ENCODE measurements at regions not wholly inside any gene's neighbourhood (a gene's known extent, or its start where the extent isn't known, plus 50 kb on each side); places are given as distances from the start of the nearest gene placed in this dataset.

DNA sequence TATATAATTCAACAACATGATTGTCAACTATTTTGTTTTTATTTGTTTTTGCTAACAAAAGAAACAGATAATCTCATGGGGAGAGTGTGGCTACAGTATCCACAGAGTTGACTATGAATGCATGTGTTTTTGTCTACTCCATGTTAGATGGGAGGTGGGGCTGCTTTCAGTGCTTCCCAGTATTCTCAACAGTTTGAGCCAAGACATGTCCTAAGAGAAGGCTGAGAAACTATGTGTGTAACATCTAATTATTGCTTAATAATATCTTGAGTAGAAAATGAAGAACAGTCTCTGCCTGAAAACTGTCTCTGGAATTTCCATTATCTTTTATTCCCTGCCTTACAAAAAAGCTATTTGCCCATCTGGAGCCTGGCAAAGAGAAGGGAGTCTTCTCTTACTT lies 178.8 kb upstream of the MMADHC start:
- POLR2A ChIA-PET, result no interaction called here
- H3K27ac ChIP-seq (ENCODE audit: low read length), result peak overlapping the region; percentile 88; the same call in 1 of the 2 replicates
- TF ChIP-seq SIN3A (IDR thresholded peaks at IDR 0.05; ENCODE audit: borderline replicate concordance, insufficient read depth, low read depth, low read length) (no peak), TCF7L2 (IDR thresholded peaks at IDR 0.05; ENCODE audit: low read depth, low read length) (no peak), POLR2AphosphoS5 (IDR thresholded peaks at IDR 0.05; ENCODE audit: low read depth, low read length) (no peak), REST (IDR thresholded peaks at IDR 0.05; ENCODE audit: insufficient read depth in 1 of 2, low read depth in 2 of 2, low read length in 1 of 2) (no peak)
- TF ChIP-seq, protein P1, sequence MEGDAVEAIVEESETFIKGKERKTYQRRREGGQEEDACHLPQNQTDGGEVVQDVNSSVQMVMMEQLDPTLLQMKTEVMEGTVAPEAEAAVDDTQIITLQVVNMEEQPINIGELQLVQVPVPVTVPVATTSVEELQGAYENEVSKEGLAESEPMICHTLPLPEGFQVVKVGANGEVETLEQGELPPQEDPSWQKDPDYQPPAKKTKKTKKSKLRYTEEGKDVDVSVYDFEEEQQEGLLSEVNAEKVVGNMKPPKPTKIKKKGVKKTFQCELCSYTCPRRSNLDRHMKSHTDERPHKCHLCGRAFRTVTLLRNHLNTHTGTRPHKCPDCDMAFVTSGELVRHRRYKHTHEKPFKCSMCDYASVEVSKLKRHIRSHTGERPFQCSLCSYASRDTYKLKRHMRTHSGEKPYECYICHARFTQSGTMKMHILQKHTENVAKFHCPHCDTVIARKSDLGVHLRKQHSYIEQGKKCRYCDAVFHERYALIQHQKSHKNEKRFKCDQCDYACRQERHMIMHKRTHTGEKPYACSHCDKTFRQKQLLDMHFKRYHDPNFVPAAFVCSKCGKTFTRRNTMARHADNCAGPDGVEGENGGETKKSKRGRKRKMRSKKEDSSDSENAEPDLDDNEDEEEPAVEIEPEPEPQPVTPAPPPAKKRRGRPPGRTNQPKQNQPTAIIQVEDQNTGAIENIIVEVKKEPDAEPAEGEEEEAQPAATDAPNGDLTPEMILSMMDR (IDR thresholded peaks at IDR 0.05), result no peak
- ATAC-seq (no peak), DNase-seq (ENCODE audit: low read depth, low spot score) (no peak)
- no peaks in the 10 kb centered on the region for H3K36me3 ChIP-seq (ENCODE audit: control insufficient read depth, insufficient read depth, low read length)
- no peaks in the 10 kb centered on the region for H3K9me3 ChIP-seq (ENCODE audit: control insufficient read depth, insufficient read depth, low read depth, low read length)
- H3K4me1 ChIP-seq (ENCODE audit: control insufficient read depth, insufficient read depth, low read length), result peaks cover 25% of the 10 kb centered on the region
- no peaks in the 10 kb centered on the region for H3K27me3 ChIP-seq (ENCODE audit: control insufficient read depth, insufficient read depth, low read length)
- CTCF ChIA-PET, result no interaction called here
- H3K4me3 ChIP-seq (ENCODE audit: low read depth in 2 of 2, low read length in 2 of 2), result no peak overlapping the region
- intact Hi-C loops (cut with micrococcal nuclease; ENCODE audit: unreplicated experiment) (loop anchor here (5.0 kb wide), 1 partner anchor 169 kb away; no protein-coding TSS in a partner anchor), in situ Hi-C loops (cut with HindIII; ENCODE audit: low pct_unique_long_range_greater_than_20kb, low sequenced_read_pairs) (no loop called here)
- BruUV-seq (replicated peaks), result no TSS peak

GRCh38 chr2:149765636-149766035 lies 178.1 kb upstream of the MMADHC start:
- BruUV-seq (replicated peaks), result no TSS peak
- ATAC-seq, result no peak
- Histone ChIP-seq H3K27ac (ENCODE audit: low read length) (peak overlapping the region; percentile 88; the same call in 1 of the 2 replicates), H3K4me3 (ENCODE audit: low read depth in 2 of 2, low read length in 2 of 2) (no peak overlapping the region), H3K36me3 (ENCODE audit: control insufficient read depth, insufficient read depth, low read length) (no peaks in the 10 kb centered on the region), H3K9me3 (ENCODE audit: control insufficient read depth, insufficient read depth, low read depth, low read length) (no peaks in the 10 kb centered on the region), H3K4me1 (ENCODE audit: control insufficient read depth, insufficient read depth, low read length) (peaks cover 25% of the 10 kb centered on the region), H3K27me3 (ENCODE audit: control insufficient read depth, insufficient read depth, low read length) (no peaks in the 10 kb centered on the region)
- POLR2A ChIA-PET, result no interaction called here
- TF ChIP-seq SIN3A (IDR thresholded peaks at IDR 0.05; ENCODE audit: borderline replicate concordance, insufficient read depth, low read depth, low read length) (no peak), REST (IDR thresholded peaks at IDR 0.05; ENCODE audit: insufficient read depth in 1 of 2, low read depth in 2 of 2, low read length in 1 of 2) (no peak), TCF7L2 (IDR thresholded peaks at IDR 0.05; ENCODE audit: low read depth, low read length) (no peak), POLR2AphosphoS5 (IDR thresholded peaks at IDR 0.05; ENCODE audit: low read depth, low read length) (no peak)
- TF ChIP-seq, protein P1 (IDR thresholded peaks at IDR 0.05), result peak; percentile 22; the same call in 1 of the 2 replicates
- intact Hi-C loops (cut with micrococcal nuclease; ENCODE audit: unreplicated experiment), result loop anchor here (5.0 kb wide), 1 partner anchor 168 kb away; no protein-coding TSS in a partner anchor
- in situ Hi-C loops (cut with HindIII; ENCODE audit: low pct_unique_long_range_greater_than_20kb, low sequenced_read_pairs), result no loop called here
- no peak for DNase-seq (ENCODE audit: low read depth, low spot score)
- CTCF ChIA-PET, result no interaction called here
